DMS153 (cell line): ENCODE measurements at regions not wholly inside any gene's neighbourhood (a gene's known extent, or its start where the extent isn't known, plus 50 kb on each side); places are given as distances from the start of the nearest gene placed in this dataset.
"Not testable (repeated sequence)": the region's sequence is repeated elsewhere in the genome, so short reads cannot be mapped to it uniquely, and the experiment has no call there.

Experiments
- DNase-seq: peaks from one replicate; lab custom pipeline; 2025; lab: John Stamatoyannopoulos, UW

DNA sequence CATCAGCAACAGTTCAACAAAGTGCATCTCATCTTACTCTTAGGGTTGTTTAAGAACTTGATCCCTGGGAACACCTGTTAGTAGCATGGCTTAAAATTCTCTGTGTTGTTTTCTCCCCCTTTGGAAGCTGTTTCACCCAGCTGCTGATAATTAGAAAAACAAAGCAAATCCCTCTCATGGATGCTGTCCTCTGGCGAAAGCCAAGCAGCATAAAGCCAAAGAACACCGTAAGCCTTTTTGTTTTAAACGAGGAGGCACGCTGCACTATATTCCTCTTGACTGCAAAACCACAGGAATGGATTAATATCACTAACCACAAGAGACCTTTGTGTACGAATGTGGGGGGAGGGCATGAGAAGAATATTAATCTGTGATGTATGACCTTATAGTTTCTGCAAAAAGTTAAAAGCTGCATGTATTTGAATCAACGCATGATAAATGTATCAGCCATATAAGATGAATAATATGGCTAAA is 923.2 kb downstream of the LTN1 start:
- no peak for DNase-seq

DNA sequence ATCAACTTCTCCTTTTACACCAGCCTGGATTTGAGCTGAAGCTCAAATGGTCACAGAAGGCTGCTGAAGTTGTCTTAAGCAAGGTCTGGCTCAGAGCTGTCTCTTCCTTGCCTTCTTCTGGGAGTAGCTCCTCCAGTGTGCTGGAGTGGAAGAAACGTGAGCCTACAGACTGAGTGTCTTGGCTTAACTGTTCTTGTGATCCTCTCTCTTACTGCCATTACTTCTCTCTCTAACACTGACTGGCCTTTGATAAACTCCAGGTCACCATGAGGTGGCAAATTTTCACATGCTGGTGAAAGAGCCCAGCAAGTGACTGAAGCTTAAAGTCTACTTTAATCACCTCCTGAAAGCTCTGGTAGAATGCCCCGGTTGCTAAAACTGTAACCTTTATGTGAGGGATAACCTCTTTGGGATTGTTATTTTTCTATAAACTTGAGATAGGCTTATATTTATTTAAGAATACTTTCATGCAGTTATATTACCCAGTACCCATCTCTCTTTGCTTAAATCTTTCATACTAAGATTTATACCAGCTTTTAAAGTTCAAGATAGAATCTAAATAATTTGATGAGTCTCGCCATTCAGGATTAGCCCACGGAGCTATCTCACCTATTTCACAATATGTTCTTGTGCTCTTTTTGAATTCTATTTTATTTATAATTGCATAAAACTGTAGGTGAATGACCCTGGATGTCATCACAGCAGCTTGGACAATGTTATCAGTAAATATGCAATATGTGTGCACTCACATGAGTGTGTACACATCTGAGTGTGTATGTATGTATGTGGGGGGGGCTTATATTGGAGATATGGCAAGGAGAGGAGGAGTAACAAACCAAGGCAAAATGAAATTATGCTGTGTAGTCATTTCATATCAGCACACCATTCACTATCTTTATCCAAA is 924.0 kb downstream of the LTN1 start:
- DNase-seq, result no peak

DNA sequence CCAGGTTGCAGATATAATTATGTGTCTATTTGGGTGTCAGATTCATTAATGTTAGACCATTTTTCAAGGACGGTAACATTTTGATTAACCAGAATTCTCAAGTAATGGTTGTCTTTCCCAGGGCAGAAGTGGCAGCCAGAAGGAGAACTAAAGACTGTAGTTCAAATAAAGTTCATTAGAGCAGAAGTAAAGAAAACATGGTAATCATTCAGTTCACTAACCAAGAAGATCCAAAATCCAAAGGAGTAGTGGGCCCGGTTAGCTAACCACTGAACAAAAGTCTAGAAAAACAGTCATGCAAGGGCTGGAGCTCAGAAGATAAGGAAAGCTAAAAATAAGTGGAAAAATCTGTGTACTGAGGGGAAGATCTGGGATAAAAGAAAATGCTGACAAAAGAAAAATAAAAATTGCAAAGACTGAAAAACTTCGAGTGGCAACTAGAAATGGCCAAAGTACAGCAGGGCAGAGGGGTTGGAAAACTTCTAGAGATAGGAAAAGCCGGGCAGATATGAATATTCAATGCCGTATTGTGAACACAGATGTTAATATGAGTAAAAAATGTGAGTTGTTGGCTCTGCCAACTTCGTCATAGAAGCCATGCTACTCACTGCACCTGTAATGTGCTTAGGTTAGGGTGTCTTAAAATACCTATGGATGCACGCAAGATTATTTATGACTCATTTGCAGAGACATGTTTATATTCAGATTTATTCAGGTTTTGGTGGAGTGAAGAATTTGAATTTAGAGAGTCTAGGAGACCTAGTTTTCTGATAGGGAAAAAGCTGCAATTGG is 925.9 kb downstream of the LTN1 start:
- no peak for DNase-seq

DNA sequence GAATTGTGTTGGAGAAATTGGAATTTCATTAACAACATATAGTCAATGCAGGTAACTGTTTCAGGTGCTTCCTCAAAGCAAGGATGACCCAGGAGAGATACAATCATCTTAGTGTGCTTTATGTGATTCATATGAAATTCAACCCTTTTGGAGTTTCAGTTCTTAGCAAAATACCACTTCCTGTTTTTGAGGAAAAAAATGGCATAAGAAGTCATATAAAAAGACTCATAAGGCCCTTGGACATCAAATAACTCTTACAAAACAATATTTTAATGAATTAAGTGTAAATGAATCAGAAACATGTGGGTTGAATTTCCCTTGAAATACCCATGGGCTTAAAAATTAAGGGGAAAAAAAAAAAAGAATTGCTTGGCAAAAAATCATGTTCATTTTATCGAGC is 926.6 kb downstream of the LTN1 start:
- no peak for DNase-seq

DNA sequence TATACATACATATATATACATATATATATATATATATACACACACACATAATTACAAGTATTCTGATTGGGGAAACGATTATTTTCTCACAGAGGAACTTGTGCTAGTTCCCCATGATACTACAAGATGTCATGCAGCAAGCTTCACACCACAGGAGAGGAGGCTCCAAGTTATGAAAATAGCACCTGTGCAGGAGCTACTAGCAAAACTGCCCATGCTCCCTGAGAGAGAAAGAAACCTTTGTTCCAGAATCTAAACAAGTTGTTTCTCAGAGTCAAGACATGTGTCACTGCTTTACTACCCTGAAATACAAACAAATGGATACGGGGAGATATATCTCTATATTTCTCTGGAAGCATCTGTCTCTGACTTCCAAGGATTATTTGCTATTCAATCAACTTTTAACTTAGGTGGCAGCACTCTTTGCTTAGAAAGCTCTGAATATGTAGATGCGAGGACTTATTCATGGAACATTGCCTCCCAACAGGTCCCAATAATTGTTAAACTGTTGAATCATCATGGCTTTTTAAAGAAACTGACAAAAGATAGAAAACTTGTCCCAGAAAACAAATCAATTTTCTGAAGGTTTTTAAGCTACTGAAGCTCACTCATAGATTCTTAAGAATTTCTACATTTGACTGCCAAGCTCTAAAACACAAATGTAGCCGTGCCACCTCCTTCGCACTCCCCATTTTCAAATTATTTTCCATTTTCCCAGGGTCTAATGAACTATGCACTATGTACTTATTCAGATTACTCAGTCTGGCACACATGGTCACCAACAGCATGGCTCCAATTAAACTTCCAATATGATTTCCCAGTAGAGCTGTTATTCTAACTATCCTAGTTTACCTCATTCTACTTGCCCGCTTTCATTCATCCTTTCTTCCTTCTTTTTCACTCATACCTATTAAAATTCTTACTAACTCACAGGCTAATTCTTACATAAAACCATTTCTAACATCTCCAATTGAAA is 929.1 kb downstream of the LTN1 start:
- DNase-seq, result no peak

DNA sequence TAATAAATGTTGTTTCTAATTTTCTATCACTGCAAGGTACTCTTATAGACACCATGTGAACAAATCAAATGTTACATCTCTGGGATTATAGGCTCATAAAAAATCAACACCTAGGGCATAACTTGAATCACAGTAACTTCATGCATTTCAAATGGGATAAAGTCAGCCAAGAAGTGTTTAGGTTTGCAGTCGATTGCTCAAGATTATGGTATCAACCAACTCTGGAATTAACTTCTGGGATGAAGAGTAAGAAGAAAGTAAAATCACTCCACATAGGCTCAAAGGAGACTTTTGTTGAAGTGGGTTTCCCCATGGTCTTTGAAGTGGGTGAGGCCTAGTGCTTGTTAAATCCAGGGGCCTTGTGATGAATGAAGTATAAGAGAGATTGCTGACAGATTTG is 939.7 kb downstream of the LTN1 start:
- not testable (repeated sequence) for DNase-seq

DNA sequence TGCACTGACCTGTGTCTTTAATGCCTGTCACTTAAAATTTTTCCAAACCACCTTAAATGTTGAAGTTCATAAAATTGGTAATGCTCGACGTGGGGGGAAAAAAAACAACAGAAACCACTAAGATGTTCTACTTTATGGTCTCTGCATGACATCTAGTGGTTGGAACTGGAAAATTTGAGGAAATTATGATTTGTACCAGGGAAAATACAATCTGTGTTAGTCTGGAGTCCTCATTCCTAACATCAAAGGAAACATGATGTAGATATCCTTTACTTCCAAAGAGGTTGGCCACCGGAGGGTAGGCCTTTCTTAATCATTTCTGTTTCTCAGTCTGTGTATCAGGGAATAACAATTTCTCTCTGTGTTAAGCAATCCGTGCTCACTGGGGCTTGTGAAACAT is 941.0 kb downstream of the LTN1 start:
- DNase-seq, result not testable (repeated sequence)

DNA sequence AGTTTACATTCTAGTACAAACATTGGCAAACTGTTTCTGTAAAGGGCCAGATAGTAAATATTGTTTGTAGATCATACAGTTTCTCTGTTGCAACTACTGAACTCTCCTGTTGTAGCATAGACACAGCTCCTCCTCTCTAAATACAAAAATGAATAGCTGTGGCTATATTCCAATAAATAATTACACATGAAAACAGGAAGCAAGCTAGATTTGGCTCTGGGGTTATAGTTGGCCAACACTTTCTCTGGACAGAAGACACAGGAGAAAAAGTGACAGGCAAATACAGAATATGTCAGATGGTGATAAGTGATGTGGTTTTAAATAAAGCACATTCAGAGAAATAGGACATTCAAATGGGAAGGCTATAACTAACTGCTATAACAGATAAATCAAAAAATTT is 957.0 kb downstream of the LTN1 start:
- DNase-seq, result not testable (repeated sequence)

DNA sequence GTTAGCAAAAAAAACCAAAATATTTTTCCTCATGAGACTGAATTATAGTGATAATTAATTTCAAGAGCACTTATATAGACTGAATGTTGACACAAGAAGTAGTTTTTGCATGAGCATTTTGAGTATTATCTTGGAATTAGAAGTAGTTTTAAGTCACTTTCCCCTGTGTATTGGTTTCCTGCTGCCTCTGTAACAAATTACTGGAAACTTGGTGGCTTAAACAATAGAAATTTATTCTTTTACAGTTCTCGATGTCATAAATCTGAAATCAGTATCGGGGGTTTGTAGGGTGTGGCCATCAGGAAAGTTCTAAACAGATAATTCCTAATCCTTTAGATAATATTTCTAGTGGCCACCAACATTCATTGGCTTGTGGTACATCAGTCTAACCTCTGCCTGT is 957.8 kb downstream of the LTN1 start:
- not testable (repeated sequence) for DNase-seq

DNA sequence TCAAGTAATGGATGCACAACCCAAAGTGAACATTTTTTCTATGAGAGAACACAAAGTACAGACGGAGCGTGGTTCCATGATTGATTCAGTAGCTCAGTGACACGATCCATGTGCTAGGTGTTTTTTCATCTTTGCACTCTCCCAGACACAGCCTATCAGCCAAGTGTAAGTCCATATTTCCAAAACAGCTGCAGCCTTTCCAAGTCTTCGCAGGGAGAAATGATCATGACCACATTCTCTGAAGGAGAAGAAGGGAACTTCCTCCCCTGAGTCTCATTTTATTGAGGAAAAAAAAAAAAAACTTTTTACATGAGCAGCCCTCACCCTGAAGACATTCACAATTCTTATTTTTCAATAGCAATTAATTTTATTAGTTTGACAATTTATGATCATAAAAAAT is 958.3 kb downstream of the LTN1 start:
- not testable (repeated sequence) for DNase-seq

DNA sequence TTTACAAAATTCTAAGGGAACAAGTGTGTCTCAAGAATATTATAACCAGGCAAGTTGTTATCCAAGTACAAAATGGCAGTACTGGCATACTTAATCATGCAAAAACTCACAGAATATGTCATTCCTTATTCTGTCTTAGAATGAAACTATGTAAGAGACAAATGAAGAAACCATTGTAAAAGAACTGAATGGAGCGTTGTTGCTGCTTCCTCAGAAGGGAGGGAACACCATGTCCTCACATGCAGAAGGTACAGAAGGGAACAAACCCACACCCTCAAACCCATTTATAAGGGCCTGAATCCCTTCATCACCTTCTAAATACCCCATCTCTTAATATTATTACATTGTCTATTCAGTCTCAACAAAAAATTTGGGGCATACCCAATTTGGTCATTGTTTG is 960.0 kb downstream of the LTN1 start:
- DNase-seq, result not testable (repeated sequence)

DNA sequence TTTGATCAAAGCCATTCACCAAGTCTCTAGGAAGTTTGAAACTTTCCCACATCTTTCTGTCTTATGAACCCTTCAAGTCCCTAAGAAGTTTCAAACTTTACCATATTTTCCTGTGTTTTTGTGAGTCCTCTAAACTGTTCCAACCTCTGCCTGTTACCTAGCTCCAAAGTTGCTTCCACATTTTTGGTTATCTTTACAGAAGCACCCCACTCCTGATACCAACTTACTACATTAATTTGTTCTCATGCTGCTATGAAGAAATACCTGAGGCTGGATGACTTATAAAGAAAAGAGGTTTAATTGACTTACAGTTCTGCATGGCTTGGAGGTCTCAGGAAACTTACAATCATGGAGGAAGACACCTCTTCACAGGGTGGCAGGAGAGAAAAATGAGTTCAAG is 961.6 kb downstream of the LTN1 start:
- not testable (repeated sequence) for DNase-seq

DNA sequence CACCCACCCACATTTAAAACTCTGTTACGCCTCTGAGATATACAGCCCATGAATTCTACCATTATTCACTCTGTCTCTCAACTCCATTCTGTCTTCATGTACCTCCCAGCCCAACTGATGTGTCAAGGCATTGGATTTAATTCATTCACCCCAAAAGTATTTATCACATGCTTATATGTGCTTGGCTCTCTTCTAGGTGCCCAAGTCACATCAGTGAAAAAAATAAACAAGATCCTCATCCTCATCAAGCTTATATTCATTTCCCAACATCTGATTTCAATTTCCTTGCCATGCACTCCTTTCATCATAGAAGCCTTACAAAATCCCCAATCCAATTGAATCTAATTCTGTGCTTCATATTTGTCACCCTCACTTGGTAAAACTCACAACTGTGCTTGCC is 967.6 kb downstream of the LTN1 start:
- DNase-seq, result no peak

DNA sequence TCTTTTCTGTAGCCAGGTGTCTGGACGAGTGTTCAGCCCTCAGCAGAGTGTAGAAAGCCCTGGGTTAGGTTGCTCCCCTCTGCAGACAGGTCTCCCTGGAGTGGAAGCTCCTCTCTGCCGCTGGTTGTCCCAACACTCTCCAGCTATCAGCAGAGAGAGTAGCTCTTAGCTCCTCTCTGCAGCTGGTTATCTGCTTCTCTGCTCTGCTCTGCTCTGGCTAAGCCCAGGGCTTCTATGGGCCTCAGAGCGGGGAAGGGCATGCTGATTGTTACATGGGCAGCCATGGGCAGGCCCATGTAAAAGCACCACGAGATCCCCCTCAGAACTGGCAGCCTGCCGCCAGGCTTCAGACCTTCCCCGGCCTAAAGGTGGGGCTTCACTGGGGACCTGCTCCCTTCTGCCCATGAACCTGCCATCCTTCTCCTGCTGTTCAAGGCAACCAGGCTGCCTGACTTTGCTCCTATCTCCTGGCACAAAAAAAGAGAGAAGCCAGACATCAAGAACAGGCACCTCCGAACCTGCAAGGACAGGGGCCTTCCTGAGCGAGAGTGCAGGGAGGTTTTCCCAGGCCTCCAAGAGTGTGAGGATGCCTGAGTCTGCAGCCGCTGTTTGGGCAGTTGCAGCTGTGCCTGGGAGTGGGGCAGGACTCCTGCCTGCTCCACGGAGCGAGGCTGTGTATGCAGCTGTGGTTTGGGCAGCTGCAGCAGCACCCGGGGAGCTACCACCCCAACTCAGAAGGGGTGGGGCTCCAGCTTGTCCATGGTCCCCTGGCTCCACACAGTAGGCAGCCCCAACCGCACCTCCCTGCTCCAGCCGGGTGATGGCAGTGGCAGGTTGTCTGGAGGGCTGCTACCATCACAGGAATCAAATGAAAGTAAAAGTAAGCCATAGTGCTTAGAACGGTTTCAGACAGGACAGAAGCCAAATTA is 973.7 kb downstream of the LTN1 start:
- no peak for DNase-seq

DNA sequence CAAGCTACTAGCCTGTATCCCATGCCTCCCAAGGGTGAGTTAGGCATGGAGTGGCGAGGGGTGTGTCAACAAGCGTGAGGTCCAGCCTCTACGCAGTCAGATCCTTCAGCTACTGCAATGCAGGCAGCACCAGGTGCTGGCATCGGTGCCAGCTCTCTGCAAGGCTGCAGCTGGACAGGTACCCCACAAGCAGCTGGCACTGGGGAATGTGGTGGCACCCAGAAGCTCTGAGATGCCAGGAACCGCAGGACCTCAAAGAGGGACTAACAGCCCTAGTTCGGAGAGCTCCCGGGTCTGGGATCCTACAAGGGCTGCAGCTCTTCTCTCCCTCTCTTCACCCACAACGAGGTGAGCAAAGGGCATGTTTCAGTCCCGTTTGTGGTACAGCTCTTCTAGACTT is 974.5 kb downstream of the LTN1 start:
- DNase-seq, result no peak

DNA sequence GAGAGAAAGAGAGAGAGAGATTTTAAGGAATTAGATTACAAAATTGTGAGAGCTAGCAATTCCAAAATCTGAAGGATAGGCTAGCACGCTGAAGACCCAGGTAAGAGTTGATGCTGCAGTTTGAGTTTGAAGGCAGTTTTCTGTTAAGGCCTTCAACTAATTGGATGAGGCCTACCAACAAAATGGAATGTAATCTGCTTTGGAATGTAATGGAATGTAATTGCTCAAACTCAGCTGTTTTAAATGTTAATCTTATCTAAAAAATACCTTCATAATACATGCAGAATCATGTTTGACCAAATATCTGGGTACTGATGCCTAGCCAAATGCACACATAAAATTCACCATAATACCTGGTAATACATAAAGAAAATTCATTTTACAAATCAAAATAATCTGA is 976.1 kb downstream of the LTN1 start:
- DNase-seq, result no peak

DNA sequence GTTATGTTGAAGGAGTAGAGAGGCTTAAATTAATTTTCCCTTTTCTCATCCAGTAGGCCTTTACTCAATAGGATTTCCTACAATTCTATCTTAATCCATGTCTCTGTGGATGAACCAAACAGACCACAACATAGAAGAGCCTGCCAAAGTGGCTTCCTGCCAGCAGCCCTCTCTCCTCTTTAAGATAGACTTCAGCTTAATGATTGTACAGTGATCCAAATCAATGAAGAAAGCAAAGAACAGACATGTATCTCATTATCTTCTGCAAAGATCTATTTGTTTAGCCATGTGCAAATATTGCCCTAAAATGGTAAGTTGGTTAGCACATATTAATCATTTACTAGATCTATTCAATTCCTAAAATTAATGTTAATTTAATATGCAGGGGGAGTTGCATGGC is 979.6 kb downstream of the LTN1 start:
- DNase-seq, result not testable (repeated sequence)

DNA sequence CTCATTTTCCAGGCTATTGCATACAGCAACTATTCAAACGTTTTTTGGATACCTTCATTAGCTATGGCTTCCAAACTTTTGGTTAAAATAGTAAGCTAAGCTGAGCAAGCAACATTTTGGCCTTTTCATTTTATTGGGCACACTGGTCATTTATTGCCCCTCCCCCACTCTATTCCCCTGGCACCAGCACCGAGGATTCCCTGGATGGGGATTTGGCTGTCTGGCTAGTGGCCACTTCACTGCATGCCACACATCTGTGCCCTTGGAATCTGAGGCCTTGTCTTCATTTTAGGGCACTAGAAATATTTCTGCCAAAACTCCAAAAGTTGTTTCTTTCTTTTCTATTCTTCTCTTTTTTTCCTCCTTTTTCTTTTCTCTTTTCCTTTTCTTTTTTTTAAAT is 980.7 kb downstream of the LTN1 start:
- DNase-seq, result not testable (repeated sequence)

DNA sequence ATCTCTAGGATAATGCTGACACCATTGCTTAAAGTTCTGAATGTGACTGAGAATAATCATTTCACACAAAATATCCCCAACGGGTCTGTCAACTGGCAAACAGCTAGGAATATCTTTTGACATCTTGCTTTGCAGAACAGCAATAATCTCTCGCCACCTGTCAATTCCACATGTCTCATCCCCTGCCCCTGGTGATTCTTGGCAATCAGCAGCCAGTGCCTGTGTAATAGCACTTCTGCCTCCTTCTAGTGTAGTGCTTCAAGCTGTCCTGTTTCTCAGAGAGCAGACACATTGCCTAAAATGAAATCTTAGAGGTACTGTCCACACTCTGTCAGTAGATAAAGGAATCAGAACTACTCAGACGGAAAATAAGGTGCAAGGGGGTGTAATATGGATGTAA is 984.4 kb downstream of the LTN1 start:
- not testable (repeated sequence) for DNase-seq

DNA sequence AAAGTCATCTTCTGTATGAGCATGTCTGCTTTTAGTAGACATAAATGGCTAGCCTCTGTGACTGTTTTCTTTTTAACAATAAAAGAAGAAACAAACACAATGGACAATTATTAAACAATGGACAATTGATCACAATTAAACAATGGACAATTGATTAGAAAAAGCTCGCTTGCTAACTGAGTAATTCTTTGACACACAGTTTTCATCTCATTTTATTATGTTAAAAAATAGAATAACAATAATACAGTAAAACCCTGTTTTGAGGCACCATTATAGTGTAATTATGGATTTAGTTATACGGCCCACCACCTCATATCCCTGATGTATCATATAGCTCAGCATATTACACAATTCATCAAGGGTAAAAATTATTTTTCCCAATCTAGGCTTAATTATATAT is 989.0 kb downstream of the LTN1 start:
- DNase-seq, result not testable (repeated sequence)

DNA sequence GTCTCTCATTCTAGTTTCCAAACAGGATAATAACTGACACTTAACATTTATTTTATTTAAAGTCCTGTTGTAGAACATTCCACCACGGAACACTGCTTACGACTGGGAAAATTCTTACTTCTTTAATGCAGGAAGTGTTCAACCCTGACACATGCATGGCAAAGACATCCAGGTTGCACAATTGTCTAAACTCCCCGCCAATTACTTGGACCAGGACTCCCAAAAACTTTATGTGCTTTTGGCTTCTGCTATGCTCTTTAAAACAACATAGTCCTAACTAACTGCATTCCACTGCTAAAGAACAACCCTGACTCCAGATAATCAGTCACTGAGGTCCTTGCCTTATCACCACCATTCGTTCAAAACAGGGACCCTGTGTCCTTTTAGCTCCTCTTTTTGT is 995.8 kb downstream of the LTN1 start:
- not testable (repeated sequence) for DNase-seq
